ENCODE measurements at regions not wholly inside any gene's neighbourhood (a gene's known extent, or its start where the extent isn't known, plus 50 kb on each side); places are given as distances from the start of the nearest gene placed in this dataset.

GRCh38 chr6:62976566-62976965 lies 234.7 kb upstream of the FKBP1C start:
- no peak for DNase-seq (ENCODE audit: insufficient read length, low spot score, missing footprints)
- no peaks in the 10 kb centered on the region for H3K36me3 ChIP-seq (ENCODE audit: insufficient read depth, low read length)
- no peak overlapping the region for H2AFZ ChIP-seq (ENCODE audit: low read length)
- no peak overlapping the region for H3K4me2 ChIP-seq (ENCODE audit: insufficient read depth, low read length)
- no peak overlapping the region for H3K4me3 ChIP-seq (ENCODE audit: insufficient read depth, low read length)
- H3K9me3 ChIP-seq (ENCODE audit: low read depth, low read length): peaks cover 4% of the 10 kb centered on the region
- no peaks in the 10 kb centered on the region for H4K20me1 ChIP-seq (ENCODE audit: insufficient read depth, low read length)
- TF ChIP-seq, protein P1, sequence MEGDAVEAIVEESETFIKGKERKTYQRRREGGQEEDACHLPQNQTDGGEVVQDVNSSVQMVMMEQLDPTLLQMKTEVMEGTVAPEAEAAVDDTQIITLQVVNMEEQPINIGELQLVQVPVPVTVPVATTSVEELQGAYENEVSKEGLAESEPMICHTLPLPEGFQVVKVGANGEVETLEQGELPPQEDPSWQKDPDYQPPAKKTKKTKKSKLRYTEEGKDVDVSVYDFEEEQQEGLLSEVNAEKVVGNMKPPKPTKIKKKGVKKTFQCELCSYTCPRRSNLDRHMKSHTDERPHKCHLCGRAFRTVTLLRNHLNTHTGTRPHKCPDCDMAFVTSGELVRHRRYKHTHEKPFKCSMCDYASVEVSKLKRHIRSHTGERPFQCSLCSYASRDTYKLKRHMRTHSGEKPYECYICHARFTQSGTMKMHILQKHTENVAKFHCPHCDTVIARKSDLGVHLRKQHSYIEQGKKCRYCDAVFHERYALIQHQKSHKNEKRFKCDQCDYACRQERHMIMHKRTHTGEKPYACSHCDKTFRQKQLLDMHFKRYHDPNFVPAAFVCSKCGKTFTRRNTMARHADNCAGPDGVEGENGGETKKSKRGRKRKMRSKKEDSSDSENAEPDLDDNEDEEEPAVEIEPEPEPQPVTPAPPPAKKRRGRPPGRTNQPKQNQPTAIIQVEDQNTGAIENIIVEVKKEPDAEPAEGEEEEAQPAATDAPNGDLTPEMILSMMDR (IDR thresholded peaks at IDR 0.05; ENCODE audit: extremely low read depth, low read depth, low read length): no peak
- H3K4me1 ChIP-seq (ENCODE audit: insufficient read depth, low read length): no peaks in the 10 kb centered on the region
- no peaks in the 10 kb centered on the region for H3K79me2 ChIP-seq (ENCODE audit: insufficient read depth, low read length)
- H3K27me3 ChIP-seq (ENCODE audit: insufficient read depth, low read length): no peaks in the 10 kb centered on the region
- no peak overlapping the region for H3K27ac ChIP-seq (ENCODE audit: low read depth, low read length)

DNA sequence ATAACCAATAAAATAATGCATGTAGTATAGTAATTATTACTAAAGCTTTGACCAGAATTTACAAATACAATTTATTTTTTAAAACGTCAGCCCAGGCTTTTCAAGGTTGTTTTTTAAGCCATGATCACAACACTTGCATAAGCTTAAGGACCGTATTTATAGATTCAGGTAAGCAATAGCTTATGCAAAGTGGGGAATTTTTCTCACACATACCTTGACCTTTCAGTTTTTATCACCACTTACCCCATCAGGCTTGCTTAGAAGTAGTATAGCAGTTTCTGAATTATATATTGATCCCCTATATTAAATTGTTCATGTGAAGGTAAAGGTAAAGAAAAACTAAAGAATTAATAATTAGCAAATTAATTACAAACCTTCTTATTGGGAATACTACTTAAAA lies 232.3 kb upstream of the FKBP1C start:
- DNase-seq (ENCODE audit: insufficient read length, low spot score, missing footprints): no peak
- H3K4me2 ChIP-seq (ENCODE audit: insufficient read depth, low read length): no peak overlapping the region
- H3K4me1 ChIP-seq (ENCODE audit: insufficient read depth, low read length): no peaks in the 10 kb centered on the region
- no peaks in the 10 kb centered on the region for H3K27me3 ChIP-seq (ENCODE audit: insufficient read depth, low read length)
- TF ChIP-seq, protein P1 (IDR thresholded peaks at IDR 0.05; ENCODE audit: extremely low read depth, low read depth, low read length): no peak
- H4K20me1 ChIP-seq (ENCODE audit: insufficient read depth, low read length): no peaks in the 10 kb centered on the region
- H3K9me3 ChIP-seq (ENCODE audit: low read depth, low read length): peaks cover 4% of the 10 kb centered on the region
- no peak overlapping the region for H3K4me3 ChIP-seq (ENCODE audit: insufficient read depth, low read length)
- H3K27ac ChIP-seq (ENCODE audit: low read depth, low read length): no peak overlapping the region
- no peaks in the 10 kb centered on the region for H3K36me3 ChIP-seq (ENCODE audit: insufficient read depth, low read length)
- no peak overlapping the region for H2AFZ ChIP-seq (ENCODE audit: low read length)
- H3K79me2 ChIP-seq (ENCODE audit: insufficient read depth, low read length): no peaks in the 10 kb centered on the region

GRCh38 chr6:62980093-62980492 lies 231.2 kb upstream of the FKBP1C start:
- no peaks in the 10 kb centered on the region for H4K20me1 ChIP-seq (ENCODE audit: insufficient read depth, low read length)
- H3K36me3 ChIP-seq (ENCODE audit: insufficient read depth, low read length): no peaks in the 10 kb centered on the region
- no peak overlapping the region for H3K4me3 ChIP-seq (ENCODE audit: insufficient read depth, low read length)
- no peaks in the 10 kb centered on the region for H3K27me3 ChIP-seq (ENCODE audit: insufficient read depth, low read length)
- no peak overlapping the region for H2AFZ ChIP-seq (ENCODE audit: low read length)
- TF ChIP-seq, protein P1 (IDR thresholded peaks at IDR 0.05; ENCODE audit: extremely low read depth, low read depth, low read length): no peak
- H3K9me3 ChIP-seq (ENCODE audit: low read depth, low read length): peaks cover 4% of the 10 kb centered on the region
- DNase-seq (ENCODE audit: insufficient read length, low spot score, missing footprints): no peak
- no peaks in the 10 kb centered on the region for H3K4me1 ChIP-seq (ENCODE audit: insufficient read depth, low read length)
- no peak overlapping the region for H3K4me2 ChIP-seq (ENCODE audit: insufficient read depth, low read length)
- no peaks in the 10 kb centered on the region for H3K79me2 ChIP-seq (ENCODE audit: insufficient read depth, low read length)
- no peak overlapping the region for H3K27ac ChIP-seq (ENCODE audit: low read depth, low read length)

DNA sequence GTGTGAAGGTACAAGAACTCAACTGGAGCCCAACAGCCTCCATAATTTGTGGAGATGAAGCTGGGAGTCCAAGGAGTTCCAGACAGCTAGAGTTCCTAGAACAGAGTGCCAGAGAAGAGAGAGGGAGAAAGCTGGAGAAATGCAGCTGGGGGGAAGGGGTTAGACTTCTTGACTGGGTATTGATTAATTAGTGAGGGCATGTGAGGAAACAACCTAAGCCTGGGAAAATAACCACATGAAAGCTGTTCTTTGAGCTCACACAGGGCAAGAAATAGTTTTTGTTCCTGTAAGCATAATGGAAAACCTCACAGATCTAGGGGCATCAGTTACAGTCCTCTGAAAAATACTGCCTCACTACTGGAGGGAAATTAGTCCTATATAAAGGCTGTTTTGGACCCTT lies 230.5 kb upstream of the FKBP1C start:
- Histone ChIP-seq H3K9me3 (ENCODE audit: low read depth, low read length) (peaks cover 4% of the 10 kb centered on the region), H3K4me2 (ENCODE audit: insufficient read depth, low read length) (no peak overlapping the region), H3K27ac (ENCODE audit: low read depth, low read length) (no peak overlapping the region), H3K4me1 (ENCODE audit: insufficient read depth, low read length) (no peaks in the 10 kb centered on the region), H3K4me3 (ENCODE audit: insufficient read depth, low read length) (no peak overlapping the region), H4K20me1 (ENCODE audit: insufficient read depth, low read length) (no peaks in the 10 kb centered on the region), H3K27me3 (ENCODE audit: insufficient read depth, low read length) (no peaks in the 10 kb centered on the region), H3K36me3 (ENCODE audit: insufficient read depth, low read length) (no peaks in the 10 kb centered on the region), H3K79me2 (ENCODE audit: insufficient read depth, low read length) (no peaks in the 10 kb centered on the region), H2AFZ (ENCODE audit: low read length) (no peak overlapping the region)
- TF ChIP-seq, protein P1 (IDR thresholded peaks at IDR 0.05; ENCODE audit: extremely low read depth, low read depth, low read length): no peak
- no peak for DNase-seq (ENCODE audit: insufficient read length, low spot score, missing footprints)

All from osteoblast (primary cell).